ENCODE measurements at regions not wholly inside any gene's neighbourhood (a gene's known extent, or its start where the extent isn't known, plus 50 kb on each side); places are given as distances from the start of the nearest gene placed in this dataset.
"Not testable (repeated sequence)": the region's sequence is repeated elsewhere in the genome, so short reads cannot be mapped to it uniquely, and the experiment has no call there.

DNA sequence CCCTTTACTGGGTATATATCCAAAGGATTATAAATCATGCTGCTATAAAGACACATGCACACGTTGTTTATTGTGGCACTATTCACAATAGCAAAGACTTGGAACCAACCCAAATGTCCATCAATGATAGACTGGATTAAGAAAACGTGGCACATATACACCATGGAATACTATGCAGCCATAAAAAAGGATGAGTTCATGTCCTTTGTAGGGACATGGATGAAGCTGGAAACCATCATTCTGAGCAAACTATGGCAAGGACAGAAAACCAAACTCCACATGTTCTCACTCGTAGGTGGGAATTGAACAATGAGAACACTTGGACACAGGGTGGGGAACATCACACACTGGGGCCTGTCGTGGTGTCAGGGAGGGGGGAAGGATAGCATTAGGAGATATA is 59.2 kb downstream of the CXorf49B start:
- DNase-seq; H3K36me3 ChIP-seq (replicated peaks); H3K27me3 ChIP-seq (replicated peaks); H3K27ac ChIP-seq; in situ Hi-C loops (cut with HindIII; ENCODE audit: low pct_ligation_motif_present, low sequenced_read_pairs); H3K4me3 ChIP-seq (ENCODE audit: low read depth, low read length): not testable (repeated sequence)

DNA sequence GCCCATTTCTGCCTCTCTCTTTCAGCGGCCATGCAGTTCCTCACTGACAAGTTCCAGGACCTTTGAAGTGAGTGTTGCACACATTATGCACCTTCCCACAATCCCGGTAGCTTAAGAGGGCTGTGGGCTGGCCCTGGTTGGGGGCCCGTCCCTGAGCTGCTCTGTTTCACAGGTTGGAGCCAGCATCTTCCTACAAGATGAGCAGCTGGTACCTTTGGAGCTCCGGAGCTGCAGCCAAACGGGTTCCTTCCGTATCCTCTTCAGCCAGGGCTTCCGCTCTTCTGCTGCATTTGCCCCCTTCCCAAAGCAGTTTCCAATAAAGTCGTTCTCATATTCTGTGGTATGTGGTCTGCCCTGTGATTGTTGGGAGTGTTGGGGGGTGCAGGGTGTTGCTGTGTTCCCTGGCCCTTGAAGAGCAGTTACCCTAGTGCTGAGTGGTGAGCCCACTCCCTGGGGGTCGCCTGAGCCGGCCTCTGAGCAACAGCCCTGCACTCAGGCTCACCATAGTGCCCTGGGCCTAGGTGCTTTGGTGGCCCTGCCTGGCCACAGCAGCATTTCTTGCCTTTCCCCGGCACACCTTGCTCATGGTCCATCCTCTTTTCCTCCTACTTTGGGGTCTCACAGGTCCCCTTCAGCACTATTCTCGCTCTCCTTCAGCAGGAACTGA is 60.4 kb downstream of the CXorf49B start:
- DNase-seq: no peak
- in situ Hi-C loops (cut with HindIII; ENCODE audit: low pct_ligation_motif_present, low sequenced_read_pairs): no loop called here
- TF ChIP-seq, protein P1, sequence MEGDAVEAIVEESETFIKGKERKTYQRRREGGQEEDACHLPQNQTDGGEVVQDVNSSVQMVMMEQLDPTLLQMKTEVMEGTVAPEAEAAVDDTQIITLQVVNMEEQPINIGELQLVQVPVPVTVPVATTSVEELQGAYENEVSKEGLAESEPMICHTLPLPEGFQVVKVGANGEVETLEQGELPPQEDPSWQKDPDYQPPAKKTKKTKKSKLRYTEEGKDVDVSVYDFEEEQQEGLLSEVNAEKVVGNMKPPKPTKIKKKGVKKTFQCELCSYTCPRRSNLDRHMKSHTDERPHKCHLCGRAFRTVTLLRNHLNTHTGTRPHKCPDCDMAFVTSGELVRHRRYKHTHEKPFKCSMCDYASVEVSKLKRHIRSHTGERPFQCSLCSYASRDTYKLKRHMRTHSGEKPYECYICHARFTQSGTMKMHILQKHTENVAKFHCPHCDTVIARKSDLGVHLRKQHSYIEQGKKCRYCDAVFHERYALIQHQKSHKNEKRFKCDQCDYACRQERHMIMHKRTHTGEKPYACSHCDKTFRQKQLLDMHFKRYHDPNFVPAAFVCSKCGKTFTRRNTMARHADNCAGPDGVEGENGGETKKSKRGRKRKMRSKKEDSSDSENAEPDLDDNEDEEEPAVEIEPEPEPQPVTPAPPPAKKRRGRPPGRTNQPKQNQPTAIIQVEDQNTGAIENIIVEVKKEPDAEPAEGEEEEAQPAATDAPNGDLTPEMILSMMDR (IDR thresholded peaks at IDR 0.05; ENCODE audit: low read depth, low read length, missing control alignments): no peak
- Histone ChIP-seq H3K27ac (no peak overlapping the region), H3K36me3 (replicated peaks) (no peaks in the 10 kb centered on the region), H3K27me3 (replicated peaks) (no peaks in the 10 kb centered on the region), H3K4me3 (ENCODE audit: low read depth, low read length) (no peak overlapping the region)

DNA sequence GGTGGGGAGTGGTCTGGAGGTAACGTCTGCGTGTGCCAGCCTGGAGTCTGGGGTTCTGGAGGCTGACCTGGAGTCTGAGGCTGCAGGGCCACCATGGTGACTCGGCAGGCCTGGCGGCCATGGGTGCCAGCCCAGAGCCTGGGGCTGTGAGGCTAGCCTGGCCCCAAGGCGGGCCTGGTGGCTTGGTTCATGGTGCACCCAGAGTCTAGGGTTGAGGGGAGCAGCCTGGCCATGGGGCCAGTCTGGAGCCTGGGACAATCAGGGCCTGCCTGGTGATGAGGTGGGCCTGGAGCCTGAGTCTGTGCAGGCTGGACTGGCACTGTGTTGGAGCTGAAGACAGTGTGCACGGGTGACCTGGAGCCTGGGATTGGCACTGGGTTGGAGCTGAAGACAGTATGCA is 64.9 kb downstream of the CXorf49B start:
- TF ChIP-seq, protein P1 (IDR thresholded peaks at IDR 0.05; ENCODE audit: low read depth, low read length, missing control alignments): no peak
- in situ Hi-C loops (cut with HindIII; ENCODE audit: low pct_ligation_motif_present, low sequenced_read_pairs): no loop called here
- H3K27me3 ChIP-seq (replicated peaks): no peaks in the 10 kb centered on the region
- DNase-seq: no peak
- H3K27ac ChIP-seq: no peak overlapping the region
- no peak overlapping the region for H3K4me3 ChIP-seq (ENCODE audit: low read depth, low read length)
- H3K36me3 ChIP-seq (replicated peaks): no peaks in the 10 kb centered on the region

DNA sequence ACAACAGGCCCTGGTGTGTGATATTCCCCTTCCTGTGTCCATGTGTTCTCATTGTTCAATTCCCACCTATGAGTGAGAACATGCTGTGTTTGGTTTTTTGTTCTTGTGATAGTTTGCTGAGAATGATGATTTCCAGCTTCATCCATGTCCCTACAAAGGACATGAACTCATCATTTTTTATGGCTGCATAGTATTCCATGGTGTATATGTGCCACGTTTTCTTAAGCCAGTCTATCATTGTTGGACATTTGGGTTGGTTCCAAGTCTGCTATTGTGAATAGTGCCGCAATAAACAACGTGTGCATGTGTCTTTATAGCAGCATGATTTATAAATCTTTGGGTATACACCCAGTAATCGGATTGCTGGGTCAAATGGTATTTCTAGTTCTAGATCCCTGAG is 72.6 kb upstream of the NHSL2 start:
- H3K4me3 ChIP-seq (ENCODE audit: low read depth, low read length); H3K27ac ChIP-seq; DNase-seq; H3K36me3 ChIP-seq (replicated peaks); H3K27me3 ChIP-seq (replicated peaks); in situ Hi-C loops (cut with HindIII; ENCODE audit: low pct_ligation_motif_present, low sequenced_read_pairs): not testable (repeated sequence)

DNA sequence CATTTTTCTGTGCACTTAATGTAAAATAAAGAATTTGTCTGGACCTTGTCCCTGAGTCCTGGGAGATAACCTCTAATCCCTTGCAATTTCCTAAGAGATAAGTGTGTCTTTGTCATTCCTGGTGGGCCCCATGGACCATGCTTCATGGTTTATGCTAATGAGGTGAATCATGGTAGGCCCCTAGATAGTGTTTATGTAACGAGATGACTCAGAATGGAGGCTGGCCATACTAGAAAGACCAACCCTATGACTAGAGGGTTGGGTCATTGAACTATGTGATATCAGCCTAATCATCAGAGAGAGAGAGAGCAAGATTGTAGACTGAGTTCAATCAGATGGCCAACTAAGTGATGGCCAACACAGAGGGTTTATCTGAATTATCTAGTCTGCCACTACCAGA is 64.2 kb upstream of the NHSL2 start:
- in situ Hi-C loops (cut with HindIII; ENCODE audit: low pct_ligation_motif_present, low sequenced_read_pairs): no loop called here
- no peak overlapping the region for H3K27ac ChIP-seq
- H3K27me3 ChIP-seq (replicated peaks): no peaks in the 10 kb centered on the region
- no peaks in the 10 kb centered on the region for H3K36me3 ChIP-seq (replicated peaks)
- peak; percentile 69 for DNase-seq
- TF ChIP-seq, protein P1 (IDR thresholded peaks at IDR 0.05; ENCODE audit: low read depth, low read length, missing control alignments): no peak
- no peak overlapping the region for H3K4me3 ChIP-seq (ENCODE audit: low read depth, low read length)

DNA sequence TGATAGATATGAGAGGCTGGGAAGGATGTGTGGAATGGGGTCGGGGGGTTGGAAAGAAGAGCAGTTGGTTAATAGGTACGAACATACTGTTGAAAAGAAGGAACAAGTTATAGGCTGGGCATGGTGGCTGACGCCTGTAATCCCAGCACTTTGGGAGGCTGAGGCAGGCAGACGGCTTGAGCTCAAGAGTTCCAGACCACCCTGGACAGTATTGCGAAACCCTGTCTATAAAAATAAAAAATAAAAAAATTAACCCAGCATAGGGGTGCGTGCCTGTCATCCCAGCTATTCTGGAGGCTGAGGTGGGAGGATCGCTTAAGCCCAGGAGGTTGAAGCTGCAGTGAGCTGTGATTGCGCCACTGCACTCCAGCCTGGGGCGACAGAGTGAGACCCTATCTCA is 58.5 kb upstream of the NHSL2 start:
- no peaks in the 10 kb centered on the region for H3K36me3 ChIP-seq (replicated peaks)
- TF ChIP-seq, protein P1 (IDR thresholded peaks at IDR 0.05; ENCODE audit: low read depth, low read length, missing control alignments): no peak
- in situ Hi-C loops (cut with HindIII; ENCODE audit: low pct_ligation_motif_present, low sequenced_read_pairs): no loop called here
- no peak overlapping the region for H3K4me3 ChIP-seq (ENCODE audit: low read depth, low read length)
- no peaks in the 10 kb centered on the region for H3K27me3 ChIP-seq (replicated peaks)
- no peak for DNase-seq
- H3K27ac ChIP-seq: no peak overlapping the region

DNA sequence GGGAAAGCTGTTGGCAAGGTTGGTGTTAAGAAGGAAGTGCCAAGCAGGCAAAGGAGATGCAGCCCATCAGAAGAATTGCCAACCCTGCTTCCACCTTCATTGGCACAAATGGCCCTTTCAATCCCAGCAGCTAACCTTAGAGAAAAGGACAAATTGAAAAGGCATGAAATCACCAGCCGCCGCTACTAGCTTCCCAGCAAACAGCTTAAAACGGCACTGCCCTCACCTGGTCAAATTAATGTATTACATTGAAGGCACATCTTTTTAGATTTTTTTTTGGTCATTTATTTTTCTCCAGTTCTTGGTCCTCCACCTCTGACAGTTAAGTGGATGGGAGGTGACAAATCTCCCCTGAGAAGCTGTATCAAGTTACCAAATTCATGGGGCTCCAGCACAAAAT is 51.0 kb upstream of the NHSL2 start:
- in situ Hi-C loops (cut with HindIII; ENCODE audit: low pct_ligation_motif_present, low sequenced_read_pairs): no loop called here
- TF ChIP-seq, protein P1 (IDR thresholded peaks at IDR 0.05; ENCODE audit: low read depth, low read length, missing control alignments): peak; percentile 68
- peak; percentile 37 for DNase-seq

More for the DNA sequence above, 51.0 kb upstream of the NHSL2 start:
- no peak overlapping the region for H3K27ac ChIP-seq
- H3K4me3 ChIP-seq (ENCODE audit: low read depth, low read length): no peak overlapping the region
- H3K36me3 ChIP-seq (replicated peaks): no peaks in the 10 kb centered on the region
- H3K27me3 ChIP-seq (replicated peaks): no peaks in the 10 kb centered on the region
